NCI-H2107 (cell line): ENCODE measurements at regions not wholly inside any gene's neighbourhood (a gene's known extent, or its start where the extent isn't known, plus 50 kb on each side); places are given as distances from the start of the nearest gene placed in this dataset.
A peak's percentile ranks its signal among the peaks of the same experiment; 100 is the strongest.

Experiments used
- DNase-seq: peaks from one replicate; lab custom pipeline; 2025; lab: John Stamatoyannopoulos, UW

GRCh38 chr6:33950891-33951889 is 147.4 kb upstream of the MLN start:
- DNase-seq, result no peak

GRCh38 chr6:33950472-33950881 is 146.7 kb upstream of the MLN start:
- peak; percentile 69 for DNase-seq

- DNase-seq, result no peak
Observed at GRCh38 chr6:33949877-33950435, 146.2 kb upstream of the MLN start.

GRCh38 chr6:33949111-33949510 is 145.3 kb upstream of the MLN start:
- no peak for DNase-seq

GRCh38 chr6:33947916-33948594 is 144.3 kb upstream of the MLN start:
- no peak for DNase-seq

- no peak for DNase-seq
Observed at GRCh38 chr6:33947047-33947446, 143.2 kb upstream of the MLN start.

- DNase-seq, result no peak
Observed at GRCh38 chr6:33945931-33946330, 142.1 kb upstream of the MLN start.

- DNase-seq, result no peak
Observed at GRCh38 chr6:33944686-33945411, 141.0 kb upstream of the MLN start.

- no peak for DNase-seq
Observed at GRCh38 chr6:33936886-33937285, 133.1 kb upstream of the MLN start.

GRCh38 chr6:33935439-33936080 is 131.8 kb upstream of the MLN start:
- DNase-seq, result no peak

GRCh38 chr6:33934731-33935270 is 131.0 kb upstream of the MLN start:
- no peak for DNase-seq

- no peak for DNase-seq
Observed at GRCh38 chr6:33933101-33933500, 129.3 kb upstream of the MLN start.

GRCh38 chr6:33931799-33932198 is 128.0 kb upstream of the MLN start:
- no peak for DNase-seq

- peak; percentile 44 for DNase-seq
Observed at GRCh38 chr6:33929575-33930288, 125.9 kb upstream of the MLN start.

GRCh38 chr6:33927616-33928015 is 123.8 kb upstream of the MLN start:
- DNase-seq, result no peak

GRCh38 chr6:33927112-33927511 is 123.3 kb upstream of the MLN start:
- no peak for DNase-seq

- no peak for DNase-seq
Observed at GRCh38 chr6:33926451-33926850, 122.6 kb upstream of the MLN start.

GRCh38 chr6:33925936-33926335 is 122.1 kb upstream of the MLN start:
- DNase-seq, result no peak

GRCh38 chr6:33925210-33925609 is 121.4 kb upstream of the MLN start:
- DNase-seq, result no peak

- DNase-seq, result no peak
Observed at GRCh38 chr6:33924681-33925080, 120.9 kb upstream of the MLN start.
